ENCODE measurements at regions not wholly inside any gene's neighbourhood (a gene's known extent, or its start where the extent isn't known, plus 50 kb on each side); places are given as distances from the start of the nearest gene placed in this dataset.
A peak's percentile ranks its signal among the peaks of the same experiment; 100 is the strongest.

DNA sequence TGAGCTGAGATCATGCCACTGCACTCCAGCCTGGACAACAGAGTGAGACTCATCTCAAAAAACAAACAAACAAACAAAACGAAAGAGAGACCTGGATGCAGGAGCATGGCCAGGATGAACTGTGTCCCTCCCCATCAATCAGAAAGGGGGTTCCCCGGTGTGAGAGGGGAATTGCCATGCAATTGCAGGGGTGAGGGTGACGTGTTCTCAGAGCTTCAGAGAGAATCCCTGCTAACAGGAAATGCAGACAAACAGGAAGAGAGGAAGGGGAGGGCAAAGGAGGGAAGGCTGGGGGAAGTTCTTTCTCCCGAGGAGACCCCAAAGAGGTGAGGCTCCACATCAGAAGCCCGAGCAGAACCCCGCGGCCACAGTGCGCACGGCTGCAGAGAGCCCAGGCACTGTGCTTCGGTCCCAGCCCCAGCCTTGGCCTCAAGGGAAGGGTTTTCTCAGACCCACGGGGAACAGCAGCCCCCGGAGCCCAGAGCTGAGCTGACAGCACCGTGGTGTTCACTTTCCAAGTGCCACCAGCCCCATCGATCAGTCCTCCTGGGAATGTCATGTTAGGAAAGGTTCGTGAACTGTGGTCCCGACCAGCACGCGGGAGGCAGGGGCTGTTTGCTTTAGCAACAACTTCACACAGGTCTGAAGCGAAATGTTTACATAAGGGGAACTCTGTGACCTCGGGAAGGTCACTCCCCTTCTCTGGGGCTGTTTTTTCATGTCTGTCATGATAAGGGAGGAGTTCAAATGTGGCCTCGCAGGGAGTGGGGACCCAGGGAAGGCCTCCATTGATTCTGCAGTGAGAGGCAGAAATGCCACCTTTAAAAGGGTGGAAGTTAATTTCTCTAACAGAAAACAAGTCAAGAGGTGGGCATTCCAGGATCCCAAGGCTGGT, 108.0 kb upstream of the ANO1 start:
- POLR2A ChIA-PET (ENCODE audit: partially characterized antibody): no interaction called here
- Mint-ChIP-seq H3K27me3 (peaks cover 2 to 3% of the 10 kb centered on the region in 2 donors), H3K9me3 (peaks cover 0 to 2% (median 0%) of the 10 kb centered on the region in 8 donors), H3K27ac (peak overlapping the region in 2 of 7 donors; percentile 41 to 82), H3K4me3 (peak overlapping the region in 1 of 8 donors; percentile 10), H3K36me3 (no peaks in the 10 kb centered on the region), H3K4me1 (peaks cover 0 to 8% (median under 1%) of the 10 kb centered on the region in 4 donors)
- CTCF ChIA-PET (ENCODE audit: partially characterized antibody): no interaction called here
- no peak for DNase-seq
- H3K27me3 ChIP-seq (ENCODE audit: insufficient read depth, low read length): no peaks in the 10 kb centered on the region
- H3K4me1 ChIP-seq (ENCODE audit: insufficient read depth, low read length): no peaks in the 10 kb centered on the region
- H3K9me3 ChIP-seq (ENCODE audit: control insufficient read depth in 1 of 2, low read length in 2 of 2): no peaks in the 10 kb centered on the region
- no peaks in the 10 kb centered on the region for H3K36me3 ChIP-seq (ENCODE audit: insufficient read depth, low read length)
- no peak overlapping the region for H3K27ac ChIP-seq (ENCODE audit: low read depth, low read length)
- intact Hi-C loops (cut with micrococcal nuclease): no loop called here
- no peak overlapping the region for H3K4me3 ChIP-seq (ENCODE audit: low read length in 2 of 2)

DNA sequence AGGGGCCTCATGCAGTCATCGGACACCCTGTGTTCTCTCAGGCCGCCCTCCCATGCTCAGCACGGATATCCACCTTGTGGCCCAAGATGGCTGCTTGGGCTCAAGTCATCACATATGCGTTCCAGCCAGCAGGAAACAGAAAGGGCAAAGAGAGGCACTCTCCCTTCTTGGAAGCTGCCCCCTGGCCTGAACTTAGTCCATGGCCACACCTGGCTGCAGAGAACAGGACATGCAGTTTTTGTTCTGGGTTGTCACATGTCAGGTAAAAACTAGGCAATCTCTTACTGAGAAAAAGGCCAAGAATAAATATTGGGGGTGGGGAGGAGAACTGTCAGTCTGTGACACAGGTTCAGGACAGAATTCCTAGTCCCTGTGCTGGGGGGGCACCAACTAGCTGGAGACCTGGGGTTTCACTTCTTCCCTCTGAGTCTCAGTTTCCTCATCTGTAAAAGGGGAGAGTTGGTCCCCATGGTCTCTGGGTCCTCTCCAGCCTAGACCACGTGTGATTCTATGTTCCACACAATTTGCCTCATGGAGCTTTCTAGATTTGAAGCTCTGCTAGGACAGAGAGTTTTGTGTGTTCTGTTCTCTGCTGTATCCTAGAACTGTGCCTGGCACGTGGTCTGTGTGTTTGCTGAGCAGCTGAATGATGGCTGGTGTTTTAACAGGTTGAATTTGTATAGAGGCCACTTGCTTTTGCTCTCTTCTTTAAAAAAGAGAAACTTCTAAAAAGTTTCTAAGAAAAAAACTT, 107.2 kb upstream of the ANO1 start:
- H3K27ac Mint-ChIP-seq: no peak overlapping the region
- Histone ChIP-seq H3K27ac (ENCODE audit: low read depth, low read length) (no peak overlapping the region), H3K27me3 (ENCODE audit: insufficient read depth, low read length) (no peaks in the 10 kb centered on the region)

GRCh38 chr11:69971741-69972140, 106.4 kb upstream of the ANO1 start:
- H3K27ac ChIP-seq (ENCODE audit: low read depth, low read length): no peak overlapping the region
- Mint-ChIP-seq H3K4me1 (peaks cover 0 to 8% (median under 1%) of the 10 kb centered on the region in 4 donors), H3K4me3 (no peak overlapping the region), H3K9me3 (peaks cover 0 to 2% (median 0%) of the 10 kb centered on the region in 8 donors), H3K27ac (peak overlapping the region in 1 of 7 donors; percentile 76), H3K36me3 (no peaks in the 10 kb centered on the region), H3K27me3 (peaks cover 2 to 3% of the 10 kb centered on the region in 2 donors)
- ChIA-PET CTCF (ENCODE audit: partially characterized antibody) (no interaction called here), POLR2A (ENCODE audit: partially characterized antibody) (no interaction called here)
- DNase-seq: no peak
- no peak overlapping the region for H3K4me3 ChIP-seq (ENCODE audit: low read length in 2 of 2)
- no peaks in the 10 kb centered on the region for H3K9me3 ChIP-seq (ENCODE audit: control insufficient read depth in 1 of 2, low read length in 2 of 2)
- H3K27me3 ChIP-seq (ENCODE audit: insufficient read depth, low read length): no peaks in the 10 kb centered on the region
- no peaks in the 10 kb centered on the region for H3K36me3 ChIP-seq (ENCODE audit: insufficient read depth, low read length)
- intact Hi-C loops (cut with micrococcal nuclease): no loop called here
- no peaks in the 10 kb centered on the region for H3K4me1 ChIP-seq (ENCODE audit: insufficient read depth, low read length)

More for the DNA sequence above, 107.2 kb upstream of the ANO1 start:
- POLR2A ChIA-PET (ENCODE audit: partially characterized antibody): no interaction called here
- no peaks in the 10 kb centered on the region for H3K4me1 ChIP-seq (ENCODE audit: insufficient read depth, low read length)
- no peaks in the 10 kb centered on the region for H3K36me3 ChIP-seq (ENCODE audit: insufficient read depth, low read length)
- Mint-ChIP-seq H3K36me3 (no peaks in the 10 kb centered on the region), H3K4me3 (no peak overlapping the region), H3K4me1 (peaks cover 0 to 8% (median under 1%) of the 10 kb centered on the region in 4 donors), H3K9me3 (peaks cover 0 to 2% (median 0%) of the 10 kb centered on the region in 8 donors), H3K27me3 (peaks cover 2 to 3% of the 10 kb centered on the region in 2 donors)
- H3K4me3 ChIP-seq (ENCODE audit: low read length in 2 of 2): no peak overlapping the region
- no peak for DNase-seq
- no peaks in the 10 kb centered on the region for H3K9me3 ChIP-seq (ENCODE audit: control insufficient read depth in 1 of 2, low read length in 2 of 2)
- CTCF ChIA-PET (ENCODE audit: partially characterized antibody): no interaction called here
- intact Hi-C loops (cut with micrococcal nuclease): no loop called here

DNA sequence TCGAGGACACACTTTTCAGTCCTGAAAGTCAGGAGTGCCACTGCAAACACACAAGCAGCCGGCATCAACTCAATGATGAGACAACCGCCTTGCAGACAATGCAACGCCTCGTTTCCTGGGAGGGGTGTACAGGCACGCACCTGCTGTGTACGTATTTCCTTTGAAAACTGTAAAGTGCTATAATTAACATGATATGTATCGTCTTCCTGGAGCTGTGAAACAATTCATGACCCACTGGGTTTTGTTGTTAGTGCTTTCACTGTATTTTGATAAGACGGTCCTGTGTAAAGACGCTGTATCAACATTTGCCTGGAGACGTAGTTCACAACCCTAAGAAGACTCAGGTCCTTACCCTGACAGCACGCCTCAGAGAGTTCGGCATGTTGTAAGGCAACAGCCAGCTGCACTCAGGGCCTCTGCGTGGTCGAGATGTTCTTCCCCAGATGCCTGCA, 105.7 kb upstream of the ANO1 start:
- CTCF ChIA-PET (ENCODE audit: partially characterized antibody): no interaction called here
- no peaks in the 10 kb centered on the region for H3K9me3 ChIP-seq (ENCODE audit: control insufficient read depth in 1 of 2, low read length in 2 of 2)
- H3K27ac Mint-ChIP-seq: peak overlapping the region in 2 of 7 donors; percentile 27 to 86

GRCh38 chr11:69974528-69974927, 103.6 kb upstream of the ANO1 start:
- ChIA-PET CTCF (ENCODE audit: partially characterized antibody) (no interaction called here), POLR2A (ENCODE audit: partially characterized antibody) (no interaction called here)
- no peaks in the 10 kb centered on the region for H3K4me1 ChIP-seq (ENCODE audit: insufficient read depth, low read length)
- Mint-ChIP-seq H3K4me1 (peaks cover 0 to 8% (median under 1%) of the 10 kb centered on the region in 4 donors), H3K27me3 (peaks cover 3 to 4% of the 10 kb centered on the region in 2 donors), H3K4me3 (no peak overlapping the region), H3K9me3 (no peaks in the 10 kb centered on the region), H3K27ac (no peak overlapping the region), H3K36me3 (no peaks in the 10 kb centered on the region)
- no peak overlapping the region for H3K4me3 ChIP-seq (ENCODE audit: low read length in 2 of 2)
- no peak overlapping the region for H3K27ac ChIP-seq (ENCODE audit: low read depth, low read length)
- H3K9me3 ChIP-seq (ENCODE audit: control insufficient read depth in 1 of 2, low read length in 2 of 2): no peaks in the 10 kb centered on the region
- no peaks in the 10 kb centered on the region for H3K27me3 ChIP-seq (ENCODE audit: insufficient read depth, low read length)
- DNase-seq: no peak
- no peaks in the 10 kb centered on the region for H3K36me3 ChIP-seq (ENCODE audit: insufficient read depth, low read length)
- intact Hi-C loops (cut with micrococcal nuclease): no loop called here

More for the DNA sequence above, 105.7 kb upstream of the ANO1 start:
- peaks cover 2 to 3% of the 10 kb centered on the region in 2 donors for H3K27me3 Mint-ChIP-seq
- no peaks in the 10 kb centered on the region for H3K36me3 ChIP-seq (ENCODE audit: insufficient read depth, low read length)
- peaks cover 0 to 8% (median under 1%) of the 10 kb centered on the region in 4 donors for H3K4me1 Mint-ChIP-seq
- POLR2A ChIA-PET (ENCODE audit: partially characterized antibody): no interaction called here
- H3K4me1 ChIP-seq (ENCODE audit: insufficient read depth, low read length): no peaks in the 10 kb centered on the region
- DNase-seq: peak in 2 of 5 donors; percentile 16 to 21
- no peak overlapping the region for H3K27ac ChIP-seq (ENCODE audit: low read depth, low read length)
- H3K4me3 Mint-ChIP-seq: no peak overlapping the region
- intact Hi-C loops (cut with micrococcal nuclease): no loop called here
- no peaks in the 10 kb centered on the region for H3K9me3 Mint-ChIP-seq
- H3K36me3 Mint-ChIP-seq: no peaks in the 10 kb centered on the region
- H3K4me3 ChIP-seq (ENCODE audit: low read length in 2 of 2): no peak overlapping the region
- H3K27me3 ChIP-seq (ENCODE audit: insufficient read depth, low read length): no peaks in the 10 kb centered on the region

DNA sequence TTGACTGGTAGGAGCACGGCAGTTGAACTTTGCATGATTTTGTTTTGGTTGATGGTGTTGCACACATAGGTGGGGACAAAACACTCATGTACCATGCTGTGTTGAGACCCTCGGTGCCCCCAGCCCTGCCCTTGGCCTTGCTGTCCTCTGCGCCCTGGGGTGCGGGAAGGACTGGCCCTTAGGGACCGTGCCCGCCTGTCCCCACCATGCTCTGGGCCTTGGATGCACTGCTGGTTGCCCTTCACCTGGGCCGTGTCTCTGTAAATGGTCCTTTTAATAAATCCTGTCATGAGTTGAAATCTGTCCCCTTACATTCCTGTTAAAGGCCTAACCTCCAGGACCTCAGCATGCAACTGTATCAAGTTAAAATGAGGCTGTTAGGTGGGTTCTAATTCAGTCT, 102.3 kb upstream of the ANO1 start:
- ChIA-PET POLR2A (ENCODE audit: partially characterized antibody) (no interaction called here), CTCF (ENCODE audit: partially characterized antibody) (interaction anchor here (0.6 kb wide), 1 partner anchor 839 kb away, joined by 3 read pairs; no protein-coding TSS in a partner anchor)
- no peak overlapping the region for H3K4me3 Mint-ChIP-seq
- H3K27ac Mint-ChIP-seq: no peak overlapping the region
- peaks cover 3 to 7% of the 10 kb centered on the region in 2 donors for H3K27me3 Mint-ChIP-seq
- peaks cover 0 to 2% (median 0%) of the 10 kb centered on the region in 4 donors for H3K4me1 Mint-ChIP-seq
- Histone ChIP-seq H3K4me1 (ENCODE audit: insufficient read depth, low read length) (no peaks in the 10 kb centered on the region), H3K27ac (ENCODE audit: low read depth, low read length) (no peak overlapping the region), H3K9me3 (ENCODE audit: control insufficient read depth in 1 of 2, low read length in 2 of 2) (no peaks in the 10 kb centered on the region), H3K4me3 (ENCODE audit: low read length in 2 of 2) (no peak overlapping the region), H3K36me3 (ENCODE audit: insufficient read depth, low read length) (no peaks in the 10 kb centered on the region), H3K27me3 (ENCODE audit: insufficient read depth, low read length) (no peaks in the 10 kb centered on the region)
- no peaks in the 10 kb centered on the region for H3K9me3 Mint-ChIP-seq
- H3K36me3 Mint-ChIP-seq: no peaks in the 10 kb centered on the region
- no peak for DNase-seq
- intact Hi-C loops (cut with micrococcal nuclease): no loop called here

- H3K27ac ChIP-seq (ENCODE audit: low read depth, low read length): no peak overlapping the region
- ChIA-PET CTCF (ENCODE audit: partially characterized antibody) (no interaction called here), POLR2A (ENCODE audit: partially characterized antibody) (no interaction called here)
- H3K4me3 ChIP-seq (ENCODE audit: low read length in 2 of 2): no peak overlapping the region
- H3K9me3 ChIP-seq (ENCODE audit: control insufficient read depth in 1 of 2, low read length in 2 of 2): no peaks in the 10 kb centered on the region
- H3K36me3 ChIP-seq (ENCODE audit: insufficient read depth, low read length): no peaks in the 10 kb centered on the region
- Mint-ChIP-seq H3K4me1 (peaks cover 0 to 2% (median 0%) of the 10 kb centered on the region in 4 donors), H3K27ac (no peak overlapping the region), H3K36me3 (no peaks in the 10 kb centered on the region), H3K27me3 (peaks cover 5 to 7% of the 10 kb centered on the region in 2 donors), H3K9me3 (no peaks in the 10 kb centered on the region), H3K4me3 (no peak overlapping the region)
- no peaks in the 10 kb centered on the region for H3K27me3 ChIP-seq (ENCODE audit: insufficient read depth, low read length)
- no peak for DNase-seq
- no peaks in the 10 kb centered on the region for H3K4me1 ChIP-seq (ENCODE audit: insufficient read depth, low read length)
- intact Hi-C loops (cut with micrococcal nuclease): no loop called here
These were observed 101.3 kb upstream of the ANO1 start for GRCh38 chr11:69976794-69977193.

Data from CD4-positive, alpha-beta memory T cell (primary cell).